Activated naive CD8-positive, alpha-beta T cell treated with anti-CD3 and anti-CD28 coated beads, Interleukin-2, amount 50 U/mL, for 24 hours (primary cell): ENCODE measurements at regions not wholly inside any gene's neighbourhood (a gene's known extent, or its start where the extent isn't known, plus 50 kb on each side); places are given as distances from the start of the nearest gene placed in this dataset.

Experiments used
- ATAC-seq: fragments of 150-1000 bp; cut with Tn5 transposase; one replicate; pipeline ENCODE4 v1.10.0; 2021
- DNase-seq: peaks from one replicate; pipeline ENCODE4 v3.0.0; 2021
- H3K27ac Mint-ChIP-seq: one replicate; pipeline ENCODE4 v1.8.0; 2021; ENCODE audit warnings: mild to moderate bottlenecking, mixed read lengths
- H3K27me3 Mint-ChIP-seq: one replicate; pipeline ENCODE4 v1.8.0; 2021; ENCODE audit warnings: mixed read lengths
- H3K36me3 Mint-ChIP-seq: one replicate; pipeline ENCODE4 v1.8.0; 2021; ENCODE audit warnings: low read depth, mixed read lengths
- H3K4me1 Mint-ChIP-seq: one replicate; pipeline ENCODE4 v1.8.0; 2021; ENCODE audit warnings: mixed read lengths
- H3K4me3 Mint-ChIP-seq: one replicate; pipeline ENCODE4 v1.8.0; 2021; ENCODE audit warnings: mild to moderate bottlenecking, moderate library complexity, mixed read lengths
- H3K9me3 Mint-ChIP-seq: one replicate; pipeline ENCODE4 v1.8.0; 2021; ENCODE audit warnings: mixed read lengths

GRCh38 chr16:85250609-85251223 lies 138.4 kb upstream of the CIBAR2 start:
- Mint-ChIP-seq H3K4me1 (peaks cover 5% of the 10 kb centered on the region), H3K27me3 (peaks cover 2% of the 10 kb centered on the region), H3K36me3 (no peaks in the 10 kb centered on the region), H3K9me3 (no peaks in the 10 kb centered on the region), H3K27ac (no peak overlapping the region), H3K4me3 (no peak overlapping the region)
- DNase-seq: no peak
- ATAC-seq: no peak

GRCh38 chr16:85251225-85251760 lies 139.0 kb upstream of the CIBAR2 start:
- ATAC-seq (no peak), DNase-seq (no peak)
- Mint-ChIP-seq H3K27ac (no peak overlapping the region), H3K36me3 (no peaks in the 10 kb centered on the region), H3K4me1 (peaks cover 5% of the 10 kb centered on the region), H3K9me3 (no peaks in the 10 kb centered on the region), H3K4me3 (no peak overlapping the region), H3K27me3 (peaks cover 2% of the 10 kb centered on the region)

- Mint-ChIP-seq H3K4me1 (peaks cover 5% of the 10 kb centered on the region), H3K4me3 (no peak overlapping the region), H3K9me3 (no peaks in the 10 kb centered on the region), H3K27ac (no peak overlapping the region), H3K36me3 (no peaks in the 10 kb centered on the region), H3K27me3 (peaks cover 2% of the 10 kb centered on the region)
- ATAC-seq: no peak
- DNase-seq: no peak
Observed at GRCh38 chr16:85252014-85252413, 139.7 kb upstream of the CIBAR2 start.

- Mint-ChIP-seq H3K27ac (no peak overlapping the region), H3K4me3 (no peak overlapping the region), H3K4me1 (peaks cover 5% of the 10 kb centered on the region), H3K27me3 (peaks cover 3% of the 10 kb centered on the region), H3K9me3 (no peaks in the 10 kb centered on the region), H3K36me3 (no peaks in the 10 kb centered on the region)
- ATAC-seq (no peak), DNase-seq (no peak)
Observed at GRCh38 chr16:85252461-85252860, 140.2 kb upstream of the CIBAR2 start.

GRCh38 chr16:85253084-85253941 lies 141.0 kb upstream of the CIBAR2 start:
- peak; percentile 83 for ATAC-seq
- Mint-ChIP-seq H3K4me3 (no peak overlapping the region), H3K4me1 (peaks cover 5% of the 10 kb centered on the region), H3K27me3 (peaks cover 1% of the 10 kb centered on the region), H3K27ac (no peak overlapping the region), H3K36me3 (no peaks in the 10 kb centered on the region), H3K9me3 (no peaks in the 10 kb centered on the region)
- DNase-seq: peak; percentile 76

- ATAC-seq: no peak
- H3K27me3 Mint-ChIP-seq: peaks cover 1% of the 10 kb centered on the region
- no peaks in the 10 kb centered on the region for H3K9me3 Mint-ChIP-seq
- no peak for DNase-seq
- no peak overlapping the region for H3K4me3 Mint-ChIP-seq
- H3K27ac Mint-ChIP-seq: no peak overlapping the region
- peaks cover 5% of the 10 kb centered on the region for H3K4me1 Mint-ChIP-seq
- H3K36me3 Mint-ChIP-seq: no peaks in the 10 kb centered on the region
Observed at GRCh38 chr16:85254051-85254450, 141.8 kb upstream of the CIBAR2 start.

- Mint-ChIP-seq H3K4me1 (peaks cover 5% of the 10 kb centered on the region), H3K36me3 (no peaks in the 10 kb centered on the region), H3K4me3 (no peak overlapping the region), H3K27ac (no peak overlapping the region), H3K9me3 (no peaks in the 10 kb centered on the region), H3K27me3 (peaks cover 4% of the 10 kb centered on the region)
- ATAC-seq: no peak
- DNase-seq: no peak
Observed at GRCh38 chr16:85254921-85255320, 142.6 kb upstream of the CIBAR2 start.

- no peak for ATAC-seq
Observed at GRCh38 chr16:85255777-85256176, 143.5 kb upstream of the CIBAR2 start.

GRCh38 chr16:85256190-85256739 lies 144.0 kb upstream of the CIBAR2 start:
- Mint-ChIP-seq H3K4me1 (peaks cover 5% of the 10 kb centered on the region), H3K36me3 (no peaks in the 10 kb centered on the region), H3K4me3 (no peak overlapping the region), H3K9me3 (no peaks in the 10 kb centered on the region), H3K27me3 (peaks cover 4% of the 10 kb centered on the region), H3K27ac (no peak overlapping the region)
- ATAC-seq: no peak
- no peak for DNase-seq

More at GRCh38 chr16:85255777-85256176, 143.5 kb upstream of the CIBAR2 start:
- peaks cover 5% of the 10 kb centered on the region for H3K4me1 Mint-ChIP-seq
- no peak overlapping the region for H3K4me3 Mint-ChIP-seq
- DNase-seq: no peak
- H3K9me3 Mint-ChIP-seq: no peaks in the 10 kb centered on the region
- peaks cover 4% of the 10 kb centered on the region for H3K27me3 Mint-ChIP-seq
- H3K27ac Mint-ChIP-seq: no peak overlapping the region
- H3K36me3 Mint-ChIP-seq: no peaks in the 10 kb centered on the region

GRCh38 chr16:85257483-85257882 lies 145.2 kb upstream of the CIBAR2 start:
- Mint-ChIP-seq H3K4me1 (peaks cover 7% of the 10 kb centered on the region), H3K27me3 (peaks cover 10% of the 10 kb centered on the region), H3K9me3 (no peaks in the 10 kb centered on the region), H3K27ac (no peak overlapping the region), H3K4me3 (no peak overlapping the region), H3K36me3 (no peaks in the 10 kb centered on the region)
- ATAC-seq (no peak), DNase-seq (no peak)

GRCh38 chr16:85258166-85258565 lies 145.9 kb upstream of the CIBAR2 start:
- Mint-ChIP-seq H3K4me1 (peaks cover 6% of the 10 kb centered on the region), H3K36me3 (no peaks in the 10 kb centered on the region), H3K27ac (no peak overlapping the region), H3K27me3 (peaks cover 10% of the 10 kb centered on the region), H3K9me3 (no peaks in the 10 kb centered on the region), H3K4me3 (no peak overlapping the region)
- DNase-seq: no peak
- ATAC-seq: no peak

- peaks cover 10% of the 10 kb centered on the region for H3K27me3 Mint-ChIP-seq
- no peaks in the 10 kb centered on the region for H3K36me3 Mint-ChIP-seq
- no peak overlapping the region for H3K4me3 Mint-ChIP-seq
- H3K4me1 Mint-ChIP-seq: peaks cover 6% of the 10 kb centered on the region
- no peak for ATAC-seq
- no peaks in the 10 kb centered on the region for H3K9me3 Mint-ChIP-seq
- DNase-seq: no peak
- no peak overlapping the region for H3K27ac Mint-ChIP-seq
Observed at GRCh38 chr16:85258629-85259028, 146.4 kb upstream of the CIBAR2 start.

- peaks cover 6% of the 10 kb centered on the region for H3K4me1 Mint-ChIP-seq
- DNase-seq (no peak), ATAC-seq (no peak)
- no peak overlapping the region for H3K27ac Mint-ChIP-seq
- H3K9me3 Mint-ChIP-seq: no peaks in the 10 kb centered on the region
- no peaks in the 10 kb centered on the region for H3K36me3 Mint-ChIP-seq
- no peak overlapping the region for H3K4me3 Mint-ChIP-seq
- peaks cover 10% of the 10 kb centered on the region for H3K27me3 Mint-ChIP-seq
Observed at GRCh38 chr16:85259115-85259831, 147.0 kb upstream of the CIBAR2 start.

GRCh38 chr16:85259832-85260167 lies 147.5 kb upstream of the CIBAR2 start:
- peaks cover 6% of the 10 kb centered on the region for H3K4me1 Mint-ChIP-seq
- H3K9me3 Mint-ChIP-seq: no peaks in the 10 kb centered on the region
- DNase-seq (no peak), ATAC-seq (no peak)
- H3K27me3 Mint-ChIP-seq: peaks cover 10% of the 10 kb centered on the region
- no peak overlapping the region for H3K27ac Mint-ChIP-seq
- no peaks in the 10 kb centered on the region for H3K36me3 Mint-ChIP-seq
- no peak overlapping the region for H3K4me3 Mint-ChIP-seq
